ENCODE measurements at regions not wholly inside any gene's neighbourhood (a gene's known extent, or its start where the extent isn't known, plus 50 kb on each side); places are given as distances from the start of the nearest gene placed in this dataset.

- TF ChIP-seq TAF1 (IDR thresholded peaks at IDR 0.05; ENCODE audit: borderline replicate concordance, insufficient read depth, low read length), result no peak
- no peak for TF ChIP-seq POLR2AphosphoS5 (IDR thresholded peaks at IDR 0.05; ENCODE audit: low read depth, low read length)
- no peak for TF ChIP-seq FOXP2 (optimal IDR thresholded peaks at IDR 0.05; ENCODE audit: borderline replicate concordance, extremely low read depth, extremely low read length, insufficient read depth)
- TF ChIP-seq, protein P1, sequence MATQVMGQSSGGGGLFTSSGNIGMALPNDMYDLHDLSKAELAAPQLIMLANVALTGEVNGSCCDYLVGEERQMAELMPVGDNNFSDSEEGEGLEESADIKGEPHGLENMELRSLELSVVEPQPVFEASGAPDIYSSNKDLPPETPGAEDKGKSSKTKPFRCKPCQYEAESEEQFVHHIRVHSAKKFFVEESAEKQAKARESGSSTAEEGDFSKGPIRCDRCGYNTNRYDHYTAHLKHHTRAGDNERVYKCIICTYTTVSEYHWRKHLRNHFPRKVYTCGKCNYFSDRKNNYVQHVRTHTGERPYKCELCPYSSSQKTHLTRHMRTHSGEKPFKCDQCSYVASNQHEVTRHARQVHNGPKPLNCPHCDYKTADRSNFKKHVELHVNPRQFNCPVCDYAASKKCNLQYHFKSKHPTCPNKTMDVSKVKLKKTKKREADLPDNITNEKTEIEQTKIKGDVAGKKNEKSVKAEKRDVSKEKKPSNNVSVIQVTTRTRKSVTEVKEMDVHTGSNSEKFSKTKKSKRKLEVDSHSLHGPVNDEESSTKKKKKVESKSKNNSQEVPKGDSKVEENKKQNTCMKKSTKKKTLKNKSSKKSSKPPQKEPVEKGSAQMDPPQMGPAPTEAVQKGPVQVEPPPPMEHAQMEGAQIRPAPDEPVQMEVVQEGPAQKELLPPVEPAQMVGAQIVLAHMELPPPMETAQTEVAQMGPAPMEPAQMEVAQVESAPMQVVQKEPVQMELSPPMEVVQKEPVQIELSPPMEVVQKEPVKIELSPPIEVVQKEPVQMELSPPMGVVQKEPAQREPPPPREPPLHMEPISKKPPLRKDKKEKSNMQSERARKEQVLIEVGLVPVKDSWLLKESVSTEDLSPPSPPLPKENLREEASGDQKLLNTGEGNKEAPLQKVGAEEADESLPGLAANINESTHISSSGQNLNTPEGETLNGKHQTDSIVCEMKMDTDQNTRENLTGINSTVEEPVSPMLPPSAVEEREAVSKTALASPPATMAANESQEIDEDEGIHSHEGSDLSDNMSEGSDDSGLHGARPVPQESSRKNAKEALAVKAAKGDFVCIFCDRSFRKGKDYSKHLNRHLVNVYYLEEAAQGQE (IDR thresholded peaks at IDR 0.05; ENCODE audit: insufficient read depth in 1 of 2, low read depth in 2 of 2, low read length in 2 of 2), result no peak
- TF ChIP-seq SIN3A (IDR thresholded peaks at IDR 0.05; ENCODE audit: borderline replicate concordance, insufficient read depth, low read length), result no peak
These were observed 350.1 kb downstream of the GRXCR1 start for GRCh38 chr4:43242606-43243005.

DNA sequence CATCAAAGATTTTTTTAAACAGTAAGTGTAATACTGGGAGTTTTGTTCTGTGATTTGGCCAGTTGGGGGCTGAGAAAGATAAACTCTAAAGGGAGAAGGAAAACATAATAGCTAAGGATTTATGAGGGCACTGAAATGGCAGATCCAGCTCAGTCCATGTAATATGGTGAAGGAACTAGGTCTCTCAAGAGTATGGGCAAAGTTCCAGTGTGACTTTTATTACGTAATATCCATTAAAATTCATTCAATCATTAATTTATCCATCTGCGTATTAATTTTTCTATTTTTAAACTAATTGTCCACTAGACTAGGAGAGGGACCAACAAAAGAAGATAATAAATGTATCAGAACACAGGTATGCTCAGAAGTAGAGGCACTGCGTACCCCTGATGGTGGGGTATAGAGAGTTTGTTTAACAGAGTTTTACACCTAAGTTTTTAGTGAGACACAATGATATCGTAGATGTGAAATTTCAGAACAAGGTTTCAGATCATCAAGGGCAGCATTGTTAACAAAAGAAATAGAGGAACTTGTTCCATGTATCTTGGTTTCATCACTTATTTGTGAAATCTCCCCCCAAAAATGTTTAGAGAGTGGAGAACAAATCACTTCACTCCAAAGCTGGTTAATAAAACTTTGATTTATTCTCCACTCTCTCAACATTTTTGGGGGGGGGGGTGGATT, 351.1 kb downstream of the GRXCR1 start:
- TF ChIP-seq FOXP2 (optimal IDR thresholded peaks at IDR 0.05; ENCODE audit: borderline replicate concordance, extremely low read depth, extremely low read length, insufficient read depth) (no peak), SIN3A (IDR thresholded peaks at IDR 0.05; ENCODE audit: borderline replicate concordance, insufficient read depth, low read length) (no peak), TAF1 (IDR thresholded peaks at IDR 0.05; ENCODE audit: borderline replicate concordance, insufficient read depth, low read length) (no peak), POLR2AphosphoS5 (IDR thresholded peaks at IDR 0.05; ENCODE audit: low read depth, low read length) (no peak)
- TF ChIP-seq, protein P1 (IDR thresholded peaks at IDR 0.05; ENCODE audit: insufficient read depth in 1 of 2, low read depth in 2 of 2, low read length in 2 of 2), result no peak

- TF ChIP-seq SIN3A (IDR thresholded peaks at IDR 0.05; ENCODE audit: borderline replicate concordance, insufficient read depth, low read length) (no peak), POLR2AphosphoS5 (IDR thresholded peaks at IDR 0.05; ENCODE audit: low read depth, low read length) (no peak), TAF1 (IDR thresholded peaks at IDR 0.05; ENCODE audit: borderline replicate concordance, insufficient read depth, low read length) (no peak), FOXP2 (optimal IDR thresholded peaks at IDR 0.05; ENCODE audit: borderline replicate concordance, extremely low read depth, extremely low read length, insufficient read depth) (no peak)
- TF ChIP-seq, protein P1 (IDR thresholded peaks at IDR 0.05; ENCODE audit: insufficient read depth in 1 of 2, low read depth in 2 of 2, low read length in 2 of 2), result no peak
These were observed 352.3 kb downstream of the GRXCR1 start for GRCh38 chr4:43244688-43245382.

DNA sequence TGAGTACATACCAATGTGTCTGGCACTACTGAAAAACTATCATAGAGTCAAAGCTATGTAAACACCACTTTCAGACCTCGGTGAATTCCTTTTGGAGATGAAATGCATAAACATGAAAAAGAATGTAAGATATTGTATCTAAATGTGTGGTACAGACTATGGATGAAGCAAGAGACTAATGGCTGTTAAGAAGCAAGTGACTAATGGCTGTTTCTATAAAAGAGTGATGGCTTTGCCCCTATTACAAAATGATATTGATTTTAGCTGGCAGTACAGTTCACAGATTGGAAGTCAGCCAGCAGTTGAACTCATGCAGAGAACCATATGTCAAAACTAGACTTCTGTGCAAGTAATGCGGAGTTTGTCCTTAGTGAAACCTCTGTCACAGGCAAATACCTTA, 359.3 kb downstream of the GRXCR1 start:
- TF ChIP-seq, protein P1 (IDR thresholded peaks at IDR 0.05; ENCODE audit: insufficient read depth in 1 of 2, low read depth in 2 of 2, low read length in 2 of 2), result no peak
- TF ChIP-seq FOXP2 (optimal IDR thresholded peaks at IDR 0.05; ENCODE audit: borderline replicate concordance, extremely low read depth, extremely low read length, insufficient read depth) (no peak), POLR2AphosphoS5 (IDR thresholded peaks at IDR 0.05; ENCODE audit: low read depth, low read length) (no peak), SIN3A (IDR thresholded peaks at IDR 0.05; ENCODE audit: borderline replicate concordance, insufficient read depth, low read length) (no peak)
